DMS 273 treated with DMSO at 0.1 percent for 48 hours (cell line): ENCODE measurements at regions not wholly inside any gene's neighbourhood (a gene's known extent, or its start where the extent isn't known, plus 50 kb on each side); places are given as distances from the start of the nearest gene placed in this dataset.
"Not testable (repeated sequence)": the region's sequence is repeated elsewhere in the genome, so short reads cannot be mapped to it uniquely, and the experiment has no call there.

Experiments
- DNase-seq: peaks from one replicate; lab custom pipeline; 2025; lab: John Stamatoyannopoulos, UW

- DNase-seq: no peak
Measured at GRCh38 chrX:12052109-12052508, 86.2 kb upstream of the FRMPD4 start.

DNA sequence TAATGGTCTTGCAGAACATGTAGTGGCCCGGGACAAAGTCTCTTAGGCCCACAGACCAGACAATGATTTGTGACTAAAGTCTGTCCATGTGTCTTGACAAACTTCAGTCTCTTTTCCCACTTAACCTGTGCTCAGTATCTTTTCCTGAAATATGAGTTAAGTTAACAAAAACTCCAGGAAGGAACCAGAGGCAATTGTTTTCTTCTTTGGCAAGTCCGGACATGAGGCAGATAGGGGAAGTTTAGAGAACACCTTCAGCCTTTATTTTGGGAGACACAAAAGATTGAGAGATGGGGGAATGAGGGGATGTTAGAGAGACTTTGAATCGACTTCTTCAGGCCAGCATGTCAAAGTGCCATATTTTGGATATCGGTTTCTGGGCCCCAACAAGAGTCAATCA, 80.2 kb upstream of the FRMPD4 start:
- DNase-seq: no peak

DNA sequence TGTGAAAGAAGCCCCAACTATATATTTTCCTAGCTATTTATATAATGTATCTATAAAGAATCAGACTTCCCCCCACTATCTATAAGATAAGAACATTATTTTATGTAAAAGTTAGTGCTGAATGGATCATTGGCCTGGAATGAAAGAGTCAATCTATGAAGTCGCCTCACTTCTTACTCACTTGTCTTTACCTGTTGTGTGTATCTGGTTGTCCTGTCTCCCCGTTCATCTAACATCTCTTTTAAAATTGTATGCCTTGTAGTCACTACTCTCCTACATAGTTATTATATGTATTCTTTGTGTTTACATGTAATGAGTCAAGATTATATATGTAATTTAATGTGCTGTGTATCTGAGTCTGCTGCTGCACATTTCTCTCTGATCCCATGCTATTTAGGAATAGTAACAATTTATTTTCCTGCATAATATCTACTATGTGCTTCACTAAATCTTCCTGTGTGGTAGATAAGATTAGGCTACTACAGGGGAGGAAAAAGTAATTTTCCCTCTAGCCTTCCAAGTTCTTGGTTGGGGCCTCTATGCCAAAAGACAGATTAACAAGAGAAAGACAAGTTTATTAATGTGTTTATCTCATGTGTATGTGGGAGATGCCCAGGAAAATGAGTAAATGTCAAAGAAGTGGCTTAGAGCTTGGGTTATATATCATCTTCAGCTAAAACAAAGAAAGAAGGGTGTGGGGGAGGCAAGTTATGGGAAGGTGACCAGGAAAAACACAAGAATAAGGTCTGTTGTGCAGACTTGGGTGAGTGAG, 77.6 kb upstream of the FRMPD4 start:
- no peak for DNase-seq

DNA sequence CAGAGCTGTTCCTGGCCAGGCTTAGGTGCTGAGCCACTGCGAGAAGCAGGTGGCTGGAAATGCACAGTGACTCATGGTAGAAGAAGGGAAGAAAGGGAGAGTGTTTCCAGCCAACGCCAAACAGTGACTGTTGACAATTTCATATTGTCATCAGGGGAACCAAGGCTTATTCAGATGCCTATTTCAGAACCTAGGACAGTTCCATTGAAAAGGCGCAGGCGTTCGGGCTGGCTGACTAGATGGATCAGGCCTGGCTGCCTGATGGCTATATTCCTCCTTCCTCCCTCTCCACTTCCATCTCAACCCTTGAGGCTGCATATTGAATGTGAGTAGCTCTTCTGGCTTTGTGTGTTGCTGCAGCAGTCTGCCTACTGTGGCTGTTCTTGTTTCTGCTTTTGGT, 73.0 kb upstream of the FRMPD4 start:
- DNase-seq: no peak

GRCh38 chrX:12076046-12076445, 62.2 kb upstream of the FRMPD4 start:
- DNase-seq: no peak

GRCh38 chrX:12080265-12080664, 58.0 kb upstream of the FRMPD4 start:
- DNase-seq: peak; percentile 42

- not testable (repeated sequence) for DNase-seq
Measured at GRCh38 chrX:12082959-12083358, 55.3 kb upstream of the FRMPD4 start.
